HG02623 (cell line): ENCODE measurements at regions not wholly inside any gene's neighbourhood (a gene's known extent, or its start where the extent isn't known, plus 50 kb on each side); places are given as distances from the start of the nearest gene placed in this dataset.

Experiments
- ATAC-seq: cut with Tn5 transposase; IDR thresholded peaks from one replicate; pipeline ENCODE4 v1.9.1; 2021; ENCODE audit warnings: moderate library complexity; ENCODE audit not compliant: unreplicated experiment

GRCh38 chr14:100463937-100464336 is 123.3 kb downstream of the BEGAIN start:
- no peak for ATAC-seq

DNA sequence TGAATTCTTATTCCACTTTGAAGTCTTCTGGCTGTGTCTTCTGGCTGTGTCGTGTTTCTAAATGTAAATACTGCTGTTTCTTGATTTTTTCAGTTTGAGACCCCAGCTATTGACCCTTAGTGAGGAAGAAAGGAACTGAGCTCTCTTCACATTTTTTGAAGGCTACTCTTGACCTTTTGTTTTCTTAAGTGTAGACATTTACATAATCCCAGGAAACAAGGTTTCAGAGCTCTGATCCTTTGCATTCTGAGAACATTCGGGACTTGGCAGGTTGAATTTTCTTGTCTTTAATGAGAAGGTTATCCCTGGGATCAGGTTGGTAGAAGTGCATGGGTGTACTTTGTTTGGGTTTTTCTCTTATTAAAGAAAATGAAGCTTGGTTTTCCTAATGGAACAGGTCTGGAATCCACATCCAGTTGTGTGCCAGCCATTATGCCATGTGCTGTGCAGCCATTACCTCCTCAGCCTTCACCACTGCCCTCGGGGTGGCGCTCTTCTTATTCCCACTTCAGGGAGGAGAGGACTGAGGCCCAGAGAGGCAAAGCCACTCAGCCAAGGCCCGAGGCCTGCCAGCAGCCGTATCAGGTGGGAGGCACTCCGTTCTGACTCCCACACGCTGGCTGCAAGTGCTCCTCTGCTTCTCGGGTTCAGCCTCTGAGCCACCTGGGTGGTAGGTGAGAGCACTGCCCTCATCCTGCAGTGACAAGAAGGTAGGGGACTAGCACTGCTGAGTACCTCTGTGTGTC is 120.9 kb downstream of the BEGAIN start:
- ATAC-seq = no peak

DNA sequence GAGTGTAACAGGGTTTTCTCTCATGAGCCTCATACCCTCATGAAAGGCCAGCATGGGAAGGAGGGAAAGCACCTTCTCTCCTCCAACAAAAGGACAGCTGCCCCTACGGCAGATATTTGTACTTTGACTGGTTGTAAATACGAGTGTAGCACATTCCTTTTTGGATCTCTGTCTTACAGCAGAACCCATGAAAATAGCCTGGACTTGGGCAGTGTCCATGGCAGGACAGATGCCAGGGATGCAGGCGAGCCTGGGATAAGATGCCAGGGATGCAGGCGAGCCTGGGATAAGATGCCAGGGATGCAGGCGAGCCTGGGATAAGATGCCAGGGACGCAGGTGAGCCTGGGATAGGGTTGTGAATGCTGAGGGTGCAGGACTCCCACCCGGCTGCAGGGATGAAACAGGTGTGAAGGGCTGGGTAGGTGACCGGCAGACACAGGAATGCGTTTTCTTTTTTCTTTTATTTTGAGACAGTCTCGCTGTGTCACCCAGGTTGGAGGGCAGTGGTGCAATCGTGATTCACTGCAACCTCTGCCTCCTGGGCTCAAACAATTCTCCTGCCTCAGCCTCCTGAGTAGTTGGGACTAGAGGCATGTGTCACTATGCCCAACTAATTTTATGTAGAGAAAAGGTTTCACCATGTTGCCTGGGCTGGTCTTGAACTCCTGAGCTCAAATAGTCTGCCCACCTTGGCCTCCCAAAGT is 120.0 kb downstream of the BEGAIN start:
- ATAC-seq = no peak

- no peak for ATAC-seq
Measured at GRCh38 chr14:100467939-100468338, 119.3 kb downstream of the BEGAIN start.

GRCh38 chr14:100468557-100468956 is 118.7 kb downstream of the BEGAIN start:
- ATAC-seq = no peak

- ATAC-seq = no peak
Measured at GRCh38 chr14:100469632-100470522, 117.3 kb downstream of the BEGAIN start.

GRCh38 chr14:100470523-100470897 is 116.7 kb downstream of the BEGAIN start:
- no peak for ATAC-seq

DNA sequence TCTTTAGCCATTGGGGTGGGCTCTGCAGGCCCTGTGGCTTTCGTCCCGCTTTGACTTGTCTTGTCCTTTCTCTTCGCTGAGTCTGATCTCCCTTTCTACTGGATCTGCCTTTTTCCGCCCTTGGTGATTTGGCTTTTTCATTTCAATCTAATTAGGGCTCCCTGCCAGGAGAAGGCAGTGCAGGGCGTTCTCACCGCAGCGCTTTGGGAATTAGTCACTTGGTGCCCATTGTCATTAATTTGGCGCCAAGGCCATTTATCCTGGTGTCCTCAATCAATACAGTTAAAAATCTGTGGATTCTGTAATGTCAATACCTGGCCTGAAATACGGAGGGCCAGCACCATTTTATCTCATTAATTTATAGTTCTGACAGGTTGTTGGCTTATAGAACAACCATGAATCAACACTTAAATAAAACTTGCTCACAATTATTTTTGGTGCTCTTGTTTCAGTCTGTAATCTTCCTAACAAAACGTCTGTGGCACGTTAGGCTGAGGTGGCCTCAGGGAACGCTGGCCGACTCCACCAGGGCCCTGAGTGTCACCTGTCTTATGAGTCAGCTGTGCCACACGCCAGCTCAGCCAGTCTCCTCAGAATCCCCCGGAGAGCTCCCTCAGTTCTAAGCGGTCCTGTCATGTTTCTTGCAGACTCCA is 115.7 kb downstream of the BEGAIN start:
- ATAC-seq = no peak

GRCh38 chr14:100472094-100472455 is 115.1 kb downstream of the BEGAIN start:
- no peak for ATAC-seq

DNA sequence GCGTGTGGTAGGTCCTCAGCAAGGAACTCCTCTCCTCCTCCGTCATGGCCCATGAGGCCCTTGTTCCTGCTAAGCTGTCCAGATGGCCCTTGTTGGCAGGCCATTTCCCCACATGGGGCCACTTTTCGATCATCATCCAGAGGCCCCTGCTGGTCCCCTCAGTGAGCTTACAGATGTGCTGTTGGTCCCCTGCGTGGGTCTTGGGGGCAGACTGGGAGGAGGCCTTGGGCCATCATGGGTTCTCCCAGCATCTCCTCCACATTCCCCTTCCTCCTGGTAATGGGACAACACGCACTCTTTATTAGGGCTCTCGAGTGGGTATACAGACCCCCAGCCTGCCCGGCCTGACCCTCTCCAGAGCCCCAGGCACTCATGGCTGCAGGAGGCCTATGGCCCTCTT is 114.7 kb downstream of the BEGAIN start:
- no peak for ATAC-seq

- no peak for ATAC-seq
Measured at GRCh38 chr14:100473249-100473648, 114.0 kb downstream of the BEGAIN start.

- no peak for ATAC-seq
Measured at GRCh38 chr14:100474196-100474595, 113.0 kb downstream of the BEGAIN start.

DNA sequence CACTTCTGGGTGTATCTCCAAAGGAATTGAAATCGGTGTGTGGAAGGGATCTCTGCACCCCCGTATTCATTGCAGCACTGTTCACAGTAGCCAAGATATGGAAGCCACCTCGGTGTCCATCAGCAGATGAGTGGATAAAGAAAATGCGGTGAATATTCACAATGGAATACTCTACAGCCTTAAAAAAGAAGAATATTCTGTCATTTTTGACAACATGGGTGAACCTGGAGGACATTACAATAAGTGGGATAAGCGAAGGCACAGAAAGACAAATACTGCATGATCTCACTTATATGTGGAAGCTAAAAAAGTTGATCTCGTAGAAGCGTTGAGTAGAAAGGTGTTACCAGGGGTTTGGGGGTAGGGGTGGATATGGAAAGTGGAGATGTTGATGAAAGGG is 111.9 kb downstream of the BEGAIN start:
- no peak for ATAC-seq

DNA sequence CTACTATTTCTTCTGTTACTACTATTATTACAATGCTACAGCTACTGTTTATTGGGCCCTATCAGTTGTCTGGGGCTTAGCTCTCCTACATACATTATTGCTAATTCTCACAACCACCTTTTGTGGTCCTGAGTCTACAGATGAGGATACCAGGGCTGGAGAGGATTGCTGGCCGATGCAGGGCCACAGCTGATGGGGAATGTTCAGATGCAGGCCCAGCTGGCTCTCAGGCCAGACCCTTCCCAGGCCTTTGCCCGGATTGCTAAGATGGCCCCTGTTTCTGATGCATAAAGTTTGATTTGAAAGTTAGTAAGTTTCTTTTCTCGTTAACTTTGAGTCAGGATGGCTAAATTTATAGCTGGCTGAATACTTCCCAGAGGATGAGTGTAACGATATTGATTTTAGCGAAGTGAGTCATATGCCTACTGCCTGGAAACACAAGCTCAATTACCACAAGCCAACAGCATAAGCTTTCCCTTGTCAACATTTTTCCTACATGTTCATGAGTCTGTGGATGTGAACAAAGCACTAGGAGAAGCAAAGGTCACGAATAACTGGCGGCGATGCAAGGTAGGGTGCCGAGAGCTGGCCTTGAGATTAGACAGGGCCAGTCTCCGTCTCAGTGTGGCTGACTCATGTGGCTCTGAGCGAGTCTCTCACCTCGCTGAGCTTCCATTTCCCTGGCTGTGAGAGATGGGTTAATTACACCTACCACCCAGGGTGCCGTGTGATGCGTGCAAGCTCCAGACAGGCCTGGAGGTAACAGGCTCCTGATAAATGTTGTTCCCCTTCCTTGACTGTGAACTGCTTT is 111.0 kb downstream of the BEGAIN start:
- ATAC-seq = no peak

- no peak for ATAC-seq
Measured at GRCh38 chr14:100484531-100485267, 102.5 kb downstream of the BEGAIN start.

DNA sequence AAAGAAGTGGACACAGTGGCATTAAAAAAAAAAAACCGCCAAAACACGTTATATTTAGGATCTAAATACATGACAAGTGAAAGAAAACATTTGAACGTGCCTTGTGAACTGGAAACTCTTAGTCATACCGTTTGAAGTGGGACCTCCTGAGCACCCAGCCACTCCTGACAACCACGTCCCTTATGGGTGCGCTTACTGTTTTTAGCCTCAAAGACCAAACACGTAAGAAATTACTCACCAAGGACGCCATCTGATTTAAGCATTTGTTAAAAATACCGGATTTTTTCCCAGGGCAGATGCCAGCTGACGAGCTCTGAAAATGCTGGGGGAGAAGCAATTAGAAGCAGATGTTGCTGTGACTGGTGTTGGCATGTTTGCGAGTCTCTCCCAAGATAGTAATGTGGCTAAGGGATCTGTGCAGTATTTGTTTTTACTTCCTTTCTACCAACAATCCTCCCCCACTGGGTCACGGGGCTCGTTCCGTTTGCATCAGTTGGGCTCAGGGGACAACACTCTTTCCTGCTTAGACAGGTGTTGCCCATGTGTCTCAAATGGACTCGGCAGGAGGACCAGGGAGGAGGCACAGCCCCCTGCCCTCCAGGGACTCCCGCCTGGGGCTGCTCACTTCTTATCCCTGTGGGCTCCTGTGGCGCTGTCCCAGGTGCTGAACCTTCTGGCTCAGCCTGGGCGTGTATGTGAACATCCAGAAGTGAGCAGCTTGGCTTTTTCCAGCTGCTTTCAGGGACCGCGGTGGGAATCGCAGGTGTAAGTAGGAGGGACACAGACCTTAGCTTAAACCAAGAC is 101.0 kb downstream of the BEGAIN start:
- ATAC-seq = peak; percentile 48
